Uterus (tissue), 2 donors: ENCODE measurements at regions not wholly inside any gene's neighbourhood (a gene's known extent, or its start where the extent isn't known, plus 50 kb on each side); places are given as distances from the start of the nearest gene placed in this dataset.
"Not testable (repeated sequence)": the region's sequence is repeated elsewhere in the genome, so short reads cannot be mapped to it uniquely, and the experiment has no call there.

ENCODE experiments used
- POLR2A ChIP-seq, 2 donors: fragments of 450-650 bp; IDR thresholded peaks; one replicate each; pipeline ENCODE4 v1.6.1; 2016; ENCODE audit warnings: antibody characterized with exemption in 2 of 2, mild to moderate bottlenecking in 1 of 2, moderate library complexity in 1 of 2
- TF ChIP-seq, protein P1 (sequence below), 4 experiments: fragments of 200-600 bp in 2 of 4; fragments of 450-650 bp in 2 of 4; sonication (generic) in 2 of 4; IDR thresholded peaks; one replicate each; pipeline ENCODE4 v1.5.1; 2016 to 2019; ENCODE audit warnings: antibody characterized with exemption in 4 of 4, mild to moderate bottlenecking in 2 of 4, moderate library complexity in 1 of 4

DNA sequence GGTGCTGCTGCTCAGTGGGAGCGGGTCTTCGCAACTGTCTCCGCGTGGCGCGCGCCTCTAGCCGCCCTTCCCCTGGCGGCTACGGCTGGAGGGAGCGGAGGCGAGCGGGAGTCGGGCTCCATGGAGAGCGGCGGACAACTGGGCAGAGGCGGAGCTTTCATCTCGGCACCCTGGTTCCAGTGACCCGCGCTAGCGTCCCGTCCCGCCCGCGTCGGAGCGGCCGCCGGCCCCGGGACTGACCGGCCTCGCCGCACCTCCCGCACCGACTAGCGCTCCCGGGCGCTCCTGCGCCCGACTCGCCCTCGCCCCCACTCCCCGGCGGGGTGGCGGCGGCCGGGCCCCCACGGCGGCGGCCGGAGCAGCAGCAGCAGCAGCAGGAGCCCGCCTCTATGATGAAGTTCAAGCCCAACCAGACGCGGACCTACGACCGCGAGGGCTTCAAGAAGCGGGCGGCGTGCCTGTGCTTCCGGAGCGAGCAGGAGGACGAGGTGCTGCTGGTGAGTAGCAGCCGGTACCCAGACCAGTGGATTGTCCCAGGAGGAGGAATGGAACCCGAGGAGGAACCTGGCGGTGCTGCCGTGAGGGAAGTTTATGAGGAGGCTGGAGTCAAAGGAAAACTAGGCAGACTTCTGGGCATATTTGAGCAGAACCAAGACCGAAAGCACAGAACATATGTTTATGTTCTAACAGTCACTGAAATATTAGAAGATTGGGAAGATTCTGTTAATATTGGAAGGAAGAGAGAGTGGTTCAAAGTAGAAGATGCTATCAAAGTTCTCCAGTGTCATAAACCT lies 69.2 kb upstream of the NOTCH2NLA start:
- not testable (repeated sequence) for TF ChIP-seq POLR2A (IDR thresholded peaks at IDR 0.05)
- TF ChIP-seq, protein P1, sequence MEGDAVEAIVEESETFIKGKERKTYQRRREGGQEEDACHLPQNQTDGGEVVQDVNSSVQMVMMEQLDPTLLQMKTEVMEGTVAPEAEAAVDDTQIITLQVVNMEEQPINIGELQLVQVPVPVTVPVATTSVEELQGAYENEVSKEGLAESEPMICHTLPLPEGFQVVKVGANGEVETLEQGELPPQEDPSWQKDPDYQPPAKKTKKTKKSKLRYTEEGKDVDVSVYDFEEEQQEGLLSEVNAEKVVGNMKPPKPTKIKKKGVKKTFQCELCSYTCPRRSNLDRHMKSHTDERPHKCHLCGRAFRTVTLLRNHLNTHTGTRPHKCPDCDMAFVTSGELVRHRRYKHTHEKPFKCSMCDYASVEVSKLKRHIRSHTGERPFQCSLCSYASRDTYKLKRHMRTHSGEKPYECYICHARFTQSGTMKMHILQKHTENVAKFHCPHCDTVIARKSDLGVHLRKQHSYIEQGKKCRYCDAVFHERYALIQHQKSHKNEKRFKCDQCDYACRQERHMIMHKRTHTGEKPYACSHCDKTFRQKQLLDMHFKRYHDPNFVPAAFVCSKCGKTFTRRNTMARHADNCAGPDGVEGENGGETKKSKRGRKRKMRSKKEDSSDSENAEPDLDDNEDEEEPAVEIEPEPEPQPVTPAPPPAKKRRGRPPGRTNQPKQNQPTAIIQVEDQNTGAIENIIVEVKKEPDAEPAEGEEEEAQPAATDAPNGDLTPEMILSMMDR (IDR thresholded peaks at IDR 0.05) = not testable (repeated sequence)
